GM18505 (cell line): ENCODE measurements at regions not wholly inside any gene's neighbourhood (a gene's known extent, or its start where the extent isn't known, plus 50 kb on each side); places are given as distances from the start of the nearest gene placed in this dataset.

Experiments
- ATAC-seq: cut with Tn5 transposase; IDR thresholded peaks from one replicate; pipeline ENCODE4 v1.9.1; 2021; ENCODE audit not compliant: unreplicated experiment
- POLR2A ChIP-seq: IDR thresholded peaks from 4 replicates; pipeline ENCODE4 v1.6.1; 2011; ENCODE audit warnings: borderline replicate concordance; ENCODE audit not compliant: insufficient read depth, insufficient read length; ENCODE audit errors: extremely low read depth

GRCh38 chr5:96051401-96051830 lies 89.8 kb upstream of the ELL2 start:
- no peak for TF ChIP-seq POLR2A
- ATAC-seq, result no peak

GRCh38 chr5:96050273-96050880 lies 88.7 kb upstream of the ELL2 start:
- ATAC-seq, result no peak
- no peak for TF ChIP-seq POLR2A

- TF ChIP-seq POLR2A, result no peak
- ATAC-seq, result no peak
Observed at GRCh38 chr5:96049398-96050272, 88.0 kb upstream of the ELL2 start.

- no peak for ATAC-seq
- no peak for TF ChIP-seq POLR2A
Observed at GRCh38 chr5:96048763-96049162, 87.1 kb upstream of the ELL2 start.

GRCh38 chr5:96045888-96046287 lies 84.2 kb upstream of the ELL2 start:
- no peak for TF ChIP-seq POLR2A
- no peak for ATAC-seq

GRCh38 chr5:96043446-96043845 lies 81.8 kb upstream of the ELL2 start:
- TF ChIP-seq POLR2A, result no peak
- no peak for ATAC-seq

GRCh38 chr5:96037128-96037527 lies 75.5 kb upstream of the ELL2 start:
- no peak for TF ChIP-seq POLR2A
- no peak for ATAC-seq

GRCh38 chr5:96036301-96036700 lies 74.7 kb upstream of the ELL2 start:
- TF ChIP-seq POLR2A, result no peak
- no peak for ATAC-seq

GRCh38 chr5:96035796-96036195 lies 74.1 kb upstream of the ELL2 start:
- no peak for ATAC-seq
- TF ChIP-seq POLR2A, result no peak

GRCh38 chr5:96033116-96033515 lies 71.5 kb upstream of the ELL2 start:
- TF ChIP-seq POLR2A, result no peak
- no peak for ATAC-seq

- ATAC-seq, result no peak
- no peak for TF ChIP-seq POLR2A
Observed at GRCh38 chr5:96031811-96032261, 70.2 kb upstream of the ELL2 start.

GRCh38 chr5:96031180-96031579 lies 69.5 kb upstream of the ELL2 start:
- ATAC-seq, result no peak
- no peak for TF ChIP-seq POLR2A

- TF ChIP-seq POLR2A, result no peak
- ATAC-seq, result no peak
Observed at GRCh38 chr5:96026406-96027041, 64.9 kb upstream of the ELL2 start.
